Peyer's patch (tissue), 4 donors: ENCODE measurements at regions not wholly inside any gene's neighbourhood (a gene's known extent, or its start where the extent isn't known, plus 50 kb on each side); places are given as distances from the start of the nearest gene placed in this dataset.
"Not testable (repeated sequence)": the region's sequence is repeated elsewhere in the genome, so short reads cannot be mapped to it uniquely, and the experiment has no call there.

Experiments used
- DNase-seq, 3 donors: peaks; one replicate each; pipeline ENCODE4 v3.0.0-alpha.2; 2017 to 2019
- H3K27ac ChIP-seq, 4 donors: fragments of 200-600 bp; sonication (generic); one replicate each; pipeline ENCODE4 v1.5.1; 2016 to 2019
- H3K27me3 ChIP-seq, 2 donors: fragments of 200-600 bp; sonication (generic); one replicate each; pipeline ENCODE4 v1.5.1; 2019
- H3K36me3 ChIP-seq, 3 donors: fragments of 200-600 bp; sonication (generic); one replicate each; pipeline ENCODE4 v1.5.1; 2016 to 2019
- H3K4me1 ChIP-seq, 4 donors: fragments of 200-600 bp; sonication (generic); one replicate each; pipeline ENCODE4 v1.5.1; 2016 to 2019
- H3K4me3 ChIP-seq, 4 donors: fragments of 200-600 bp; sonication (generic); 1 replicate in 3 of 4; 2 replicates in 1 of 4; pipeline ENCODE4 v1.5.1; 2016 to 2019; ENCODE audit warnings: mild to moderate bottlenecking in 1 of 4
- H3K9me3 ChIP-seq, 4 donors: fragments of 200-600 bp; sonication (generic); one replicate each; pipeline ENCODE4 v1.5.1; 2016 to 2019; ENCODE audit warnings: mild to moderate bottlenecking in 1 of 4
- POLR2A ChIP-seq, 2 donors: fragments of 450-650 bp; IDR thresholded peaks; one replicate each; pipeline ENCODE4 v1.5.1; 2017; ENCODE audit warnings: antibody characterized with exemption in 2 of 2, mild to moderate bottlenecking in 2 of 2, moderate library complexity in 2 of 2
- TF ChIP-seq, protein P1 (sequence below), 6 experiments: fragments of 450-650 bp in 4 of 6; fragments of 200-600 bp in 2 of 6; sonication (generic) in 1 of 6; IDR thresholded peaks; one replicate each; pipeline ENCODE4 v1.5.1; 2017 to 2019; ENCODE audit warnings: antibody characterized with exemption in 6 of 6, mild to moderate bottlenecking in 3 of 6, moderate library complexity in 1 of 6

DNA sequence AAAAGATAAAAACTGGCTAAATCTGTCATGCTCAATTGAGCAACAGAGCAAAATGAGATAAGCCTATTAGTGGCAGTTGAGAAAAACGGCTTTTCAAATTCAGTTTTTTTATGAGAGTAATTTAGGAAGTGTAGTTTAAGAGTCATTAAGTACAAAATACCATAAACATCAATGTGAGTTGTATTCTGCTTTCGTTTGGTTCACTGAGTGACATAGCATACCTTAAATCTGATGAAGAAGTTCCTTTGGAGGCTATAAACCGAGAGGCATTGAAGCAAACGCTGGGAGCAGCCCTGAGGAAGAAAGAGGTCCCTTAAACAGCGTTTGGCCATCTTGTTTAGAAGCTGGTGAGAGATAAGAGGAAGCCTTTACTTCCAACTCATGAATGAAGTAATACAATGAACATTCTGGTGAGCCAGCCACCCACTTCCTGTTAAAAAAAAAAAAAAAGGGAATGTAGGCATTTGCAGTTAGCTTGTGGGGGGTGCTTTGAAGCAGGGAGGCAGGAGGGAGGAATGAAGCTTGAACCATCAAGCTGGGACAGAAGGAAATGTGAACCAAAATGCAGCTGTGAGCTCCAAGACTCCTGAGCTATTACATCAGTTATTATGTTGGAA is 132.3 kb downstream of the ZNF330 start:
- no peak for DNase-seq
- Histone ChIP-seq H3K9me3 (no peaks in the 10 kb centered on the region), H3K27ac (no peak overlapping the region), H3K4me3 (no peak overlapping the region), H3K36me3 (no peaks in the 10 kb centered on the region), H3K4me1 (peaks cover 0 to 20% (median 0%) of the 10 kb centered on the region in 4 donors), H3K27me3 (no peaks in the 10 kb centered on the region)
- TF ChIP-seq, protein P1, sequence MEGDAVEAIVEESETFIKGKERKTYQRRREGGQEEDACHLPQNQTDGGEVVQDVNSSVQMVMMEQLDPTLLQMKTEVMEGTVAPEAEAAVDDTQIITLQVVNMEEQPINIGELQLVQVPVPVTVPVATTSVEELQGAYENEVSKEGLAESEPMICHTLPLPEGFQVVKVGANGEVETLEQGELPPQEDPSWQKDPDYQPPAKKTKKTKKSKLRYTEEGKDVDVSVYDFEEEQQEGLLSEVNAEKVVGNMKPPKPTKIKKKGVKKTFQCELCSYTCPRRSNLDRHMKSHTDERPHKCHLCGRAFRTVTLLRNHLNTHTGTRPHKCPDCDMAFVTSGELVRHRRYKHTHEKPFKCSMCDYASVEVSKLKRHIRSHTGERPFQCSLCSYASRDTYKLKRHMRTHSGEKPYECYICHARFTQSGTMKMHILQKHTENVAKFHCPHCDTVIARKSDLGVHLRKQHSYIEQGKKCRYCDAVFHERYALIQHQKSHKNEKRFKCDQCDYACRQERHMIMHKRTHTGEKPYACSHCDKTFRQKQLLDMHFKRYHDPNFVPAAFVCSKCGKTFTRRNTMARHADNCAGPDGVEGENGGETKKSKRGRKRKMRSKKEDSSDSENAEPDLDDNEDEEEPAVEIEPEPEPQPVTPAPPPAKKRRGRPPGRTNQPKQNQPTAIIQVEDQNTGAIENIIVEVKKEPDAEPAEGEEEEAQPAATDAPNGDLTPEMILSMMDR (IDR thresholded peaks at IDR 0.05), result no peak
- no peak for TF ChIP-seq POLR2A (IDR thresholded peaks at IDR 0.05)

DNA sequence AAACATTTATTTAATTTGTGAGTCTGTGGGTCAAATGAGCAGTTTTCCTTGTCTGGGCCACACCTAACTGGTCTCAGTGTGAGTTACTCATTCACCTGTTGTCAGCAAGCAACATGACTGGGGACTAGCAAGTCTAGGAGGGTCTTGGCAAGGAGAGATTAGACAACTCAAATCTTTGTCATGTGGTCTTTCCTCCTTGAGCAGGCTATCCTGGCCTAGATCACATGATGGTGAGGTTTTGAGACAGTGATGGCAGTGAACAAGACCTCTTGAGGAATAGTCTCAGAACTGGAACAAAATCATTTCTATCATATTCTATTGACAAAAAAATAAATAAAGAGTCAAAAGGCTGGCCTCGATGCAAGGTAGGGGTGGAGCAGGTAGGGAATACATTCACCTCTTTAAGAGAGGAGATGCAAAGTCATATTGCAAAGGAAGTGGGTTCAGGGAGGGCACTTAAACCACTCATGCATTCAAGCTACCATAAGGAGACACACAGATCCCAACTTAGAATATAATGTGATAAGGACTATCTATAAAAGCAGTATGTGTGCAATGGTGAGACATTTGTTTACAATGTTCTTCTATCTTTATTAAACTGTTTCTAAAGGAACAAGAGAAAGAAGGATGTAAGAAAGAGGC is 135.7 kb downstream of the ZNF330 start:
- Histone ChIP-seq H3K9me3 (no peaks in the 10 kb centered on the region), H3K36me3 (no peaks in the 10 kb centered on the region), H3K27ac (no peak overlapping the region), H3K27me3 (no peaks in the 10 kb centered on the region), H3K4me3 (no peak overlapping the region), H3K4me1 (no peaks in the 10 kb centered on the region)
- TF ChIP-seq POLR2A (IDR thresholded peaks at IDR 0.05), result no peak
- TF ChIP-seq, protein P1 (IDR thresholded peaks at IDR 0.05), result no peak
- DNase-seq, result no peak

DNA sequence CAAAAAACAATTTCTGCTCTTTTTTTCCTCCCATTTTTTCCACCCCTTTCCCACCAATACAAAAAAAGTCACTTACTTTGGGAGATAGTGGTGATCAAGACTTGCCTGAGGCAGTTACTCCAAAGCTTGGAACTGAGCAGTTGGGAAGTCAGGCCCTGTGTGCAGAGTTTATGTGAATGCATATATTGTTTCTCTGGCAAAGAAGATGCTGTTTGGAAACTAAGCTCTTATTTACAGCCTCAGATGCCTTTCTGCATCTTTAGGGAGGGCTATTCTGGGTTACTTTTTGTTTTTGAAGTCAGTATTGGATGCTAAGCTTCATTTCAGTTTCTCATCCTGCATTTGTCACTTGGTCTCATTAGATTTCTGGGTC is 136.3 kb downstream of the ZNF330 start:
- no peak for DNase-seq
- Histone ChIP-seq H3K27me3 (no peaks in the 10 kb centered on the region), H3K36me3 (no peaks in the 10 kb centered on the region), H3K4me1 (no peaks in the 10 kb centered on the region), H3K27ac (no peak overlapping the region), H3K9me3 (no peaks in the 10 kb centered on the region), H3K4me3 (no peak overlapping the region)
- no peak for TF ChIP-seq POLR2A (IDR thresholded peaks at IDR 0.05)
- TF ChIP-seq, protein P1 (IDR thresholded peaks at IDR 0.05), result no peak

DNA sequence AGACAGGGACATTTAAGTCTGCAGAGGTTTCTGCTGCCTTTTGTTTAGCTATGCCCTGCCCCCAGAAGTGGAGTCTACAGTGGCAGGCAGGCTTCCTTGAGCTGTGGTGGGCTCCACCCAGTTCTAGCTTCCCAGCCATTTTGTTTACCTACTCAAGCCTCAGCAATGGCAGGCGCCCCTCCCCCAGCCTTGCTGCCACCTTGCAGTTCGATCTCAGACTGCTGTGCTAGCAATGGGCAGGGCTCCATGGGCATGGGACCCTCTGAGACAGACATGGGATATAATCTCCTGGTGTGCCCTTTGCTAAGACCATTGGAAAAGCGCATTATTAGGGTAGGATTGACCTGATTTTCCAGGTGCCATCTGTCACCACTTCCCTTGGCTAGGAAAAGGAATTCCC is 147.5 kb downstream of the ZNF330 start:
- H3K4me3 ChIP-seq, DNase-seq, H3K27me3 ChIP-seq: not testable (repeated sequence)

DNA sequence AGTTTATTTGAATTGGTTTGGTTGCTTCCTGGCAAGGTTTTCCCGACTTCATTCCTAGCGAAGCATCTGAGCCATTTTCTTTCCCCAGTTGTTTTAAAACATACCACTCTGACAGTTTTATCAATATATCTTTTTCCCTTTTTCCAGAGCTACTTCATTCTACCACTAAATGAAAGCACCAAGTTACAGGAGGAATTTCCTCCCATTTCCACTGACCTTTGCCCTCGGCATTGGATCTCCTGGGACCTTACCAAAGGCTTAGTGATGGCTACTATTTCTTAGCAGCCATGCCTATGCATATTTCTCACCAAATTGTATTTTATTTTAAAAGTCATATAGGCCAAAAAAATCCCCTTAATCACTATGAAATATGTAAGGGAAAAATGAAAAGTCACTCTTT is 150.5 kb downstream of the ZNF330 start:
- Histone ChIP-seq H3K4me3 (no peak overlapping the region), H3K4me1 (no peaks in the 10 kb centered on the region), H3K27ac (no peak overlapping the region), H3K9me3 (no peaks in the 10 kb centered on the region), H3K36me3 (no peaks in the 10 kb centered on the region), H3K27me3 (no peaks in the 10 kb centered on the region)
- DNase-seq, result no peak
- TF ChIP-seq POLR2A (IDR thresholded peaks at IDR 0.05), result no peak
- TF ChIP-seq, protein P1 (IDR thresholded peaks at IDR 0.05), result no peak

More for the DNA sequence above, 147.5 kb downstream of the ZNF330 start:
- not testable (repeated sequence) for H3K9me3 ChIP-seq, H3K36me3 ChIP-seq, H3K27ac ChIP-seq, H3K4me1 ChIP-seq

DNA sequence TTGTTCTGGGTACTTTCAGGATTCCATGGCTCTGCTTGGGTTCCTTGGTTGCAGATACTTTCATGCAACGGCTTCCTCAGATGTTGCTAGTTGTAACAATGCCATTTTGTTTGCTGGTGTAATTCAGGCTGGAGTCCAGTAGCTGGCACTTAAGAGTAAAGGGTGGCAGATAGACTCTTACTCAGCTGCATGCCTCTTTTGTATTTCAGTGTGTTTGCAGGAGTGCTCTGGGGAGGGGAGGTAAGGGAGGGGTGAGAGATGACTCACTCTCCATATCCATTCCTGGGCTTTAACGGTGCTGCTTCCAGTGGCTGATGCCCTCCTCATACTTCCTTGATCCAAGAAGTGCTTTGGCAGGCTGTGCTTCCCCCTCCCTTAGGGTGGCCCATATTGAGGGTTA is 155.2 kb downstream of the ZNF330 start:
- TF ChIP-seq, protein P1 (IDR thresholded peaks at IDR 0.05), result no peak
- TF ChIP-seq POLR2A (IDR thresholded peaks at IDR 0.05), result no peak
- no peak overlapping the region for H3K27ac ChIP-seq
- no peak overlapping the region for H3K4me3 ChIP-seq
- DNase-seq, result no peak
- H3K27me3 ChIP-seq, result no peaks in the 10 kb centered on the region
- H3K9me3 ChIP-seq, result no peaks in the 10 kb centered on the region
- no peaks in the 10 kb centered on the region for H3K4me1 ChIP-seq
- no peaks in the 10 kb centered on the region for H3K36me3 ChIP-seq
